Esophagus muscularis mucosa (tissue), 4 donors: ENCODE measurements at regions not wholly inside any gene's neighbourhood (a gene's known extent, or its start where the extent isn't known, plus 50 kb on each side); places are given as distances from the start of the nearest gene placed in this dataset.

Experiments
- DNase-seq: peaks from one replicate; pipeline ENCODE4 v3.0.0-alpha.2; 2017; ENCODE audit errors: extremely low spot score
- H3K27ac ChIP-seq, 4 donors: fragments of 200-600 bp; sonication (generic); replicated peaks in 1 of 4; 1 replicate in 3 of 4; 2 replicates in 1 of 4; pipeline ENCODE4 v1.5.1; 2016 to 2019; ENCODE audit warnings: mild to moderate bottlenecking in 1 of 4
- H3K27me3 ChIP-seq, 4 donors: fragments of 200-600 bp; sonication (generic); one replicate each; pipeline versions ENCODE4 v1.5.1 to v1.6.0; 2016 to 2019
- H3K36me3 ChIP-seq, 4 donors: fragments of 200-600 bp; sonication (generic); one replicate each; pipeline ENCODE4 v1.5.1; 2016 to 2019
- H3K4me1 ChIP-seq, 4 donors: fragments of 200-600 bp; sonication (generic); one replicate each; pipeline ENCODE4 v1.5.1; 2016 to 2019
- H3K4me3 ChIP-seq, 4 donors: fragments of 200-600 bp; sonication (generic); 1 replicate in 2 of 4; 2 replicates in 2 of 4; pipeline ENCODE4 v1.5.1; 2016 to 2019; ENCODE audit warnings: mild to moderate bottlenecking in 4 of 4, moderate library complexity in 1 of 4
- H3K9me3 ChIP-seq, 4 donors: fragments of 200-600 bp; sonication (generic); 1 replicate in 3 of 4; 2 replicates in 1 of 4; pipeline ENCODE4 v1.5.1; 2016 to 2019
- EP300 ChIP-seq: sonication (generic); formaldehyde crosslinking; IDR thresholded peaks from one replicate; pipeline ENCODE4 v1.6.1; 2017; ENCODE audit warnings: antibody characterized with exemption
- POLR2A ChIP-seq: fragments of 450-650 bp; IDR thresholded peaks from one replicate; pipeline ENCODE4 v1.6.1; 2017; ENCODE audit warnings: antibody characterized with exemption, moderate library complexity, mild to moderate bottlenecking, low read depth
- POLR2AphosphoS5 ChIP-seq, 2 donors: sonication (generic); formaldehyde crosslinking; IDR thresholded peaks; one replicate each; pipeline ENCODE4 v1.6.1; 2017; ENCODE audit warnings: antibody characterized with exemption in 2 of 2
- WGBS: methylation state at CpG from one replicate; pipeline ENCODE4 v1.1.5; 2018; 5-methylcytosine and 5-hydroxymethylcytosine counted together
- intact Hi-C: fragments of 100-400 bp; cut with DNase I; formaldehyde crosslinking; loops from one replicate; pipeline ENCODE4 v1.15.1; 2023
- TF ChIP-seq, protein P1 (sequence below), 3 experiments: fragments of 200-600 bp in 2 of 3; fragments of 450-650 bp in 1 of 3; sonication (generic) in 2 of 3; IDR thresholded peaks; one replicate each; pipeline ENCODE4 v1.5.1; 2017 to 2019; ENCODE audit warnings: antibody characterized with exemption in 3 of 3, mild to moderate bottlenecking in 2 of 3, moderate library complexity in 1 of 3

DNA sequence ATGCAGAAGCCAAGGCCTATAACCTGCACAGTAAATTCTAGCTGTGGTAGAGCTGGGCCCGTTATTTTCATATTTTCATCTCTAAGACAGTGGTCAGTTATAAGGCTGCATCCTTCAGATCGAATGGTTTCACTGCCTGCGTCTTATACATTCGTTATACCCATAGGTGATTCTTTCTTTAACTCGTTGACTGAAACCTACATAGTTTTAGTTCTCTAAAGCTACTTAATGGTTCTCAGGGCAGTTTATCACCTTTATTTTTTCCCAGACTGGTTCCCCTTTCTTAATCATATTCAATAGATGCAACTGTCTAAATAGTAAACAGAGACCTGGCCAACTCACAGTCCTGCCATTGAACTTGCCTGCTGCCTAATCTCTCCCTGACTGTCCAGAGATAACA lies 615.3 kb upstream of the SLITRK1 start:
- intact Hi-C loops = no loop called here

DNA sequence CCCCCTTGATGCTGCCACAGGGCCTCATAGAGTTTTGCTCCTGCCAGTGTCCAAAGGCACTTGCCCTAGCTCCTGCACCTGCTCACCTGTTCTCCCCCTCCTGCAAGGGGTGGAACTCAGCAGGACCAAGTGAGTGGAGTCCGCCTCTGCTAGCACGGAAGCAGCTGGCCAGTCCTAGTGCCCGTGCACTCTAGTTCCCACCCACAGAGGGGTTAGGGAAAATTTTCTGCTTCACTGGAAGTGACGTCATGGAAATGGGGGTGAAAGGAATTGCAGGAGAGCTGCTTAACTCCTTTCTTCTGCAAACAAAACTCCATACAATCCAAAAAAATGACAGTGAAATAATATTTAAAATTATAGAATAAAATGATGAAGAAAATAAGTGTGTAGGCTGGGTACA lies 609.7 kb upstream of the SLITRK1 start:
- intact Hi-C loops = no loop called here
- Histone ChIP-seq H3K27me3 (no peaks in the 10 kb centered on the region), H3K27ac (no peak overlapping the region), H3K4me3 (no peak overlapping the region), H3K36me3 (no peaks in the 10 kb centered on the region), H3K4me1 (no peaks in the 10 kb centered on the region), H3K9me3 (no peaks in the 10 kb centered on the region)
- no peak for DNase-seq
- WGBS = 95% methylated on average over 3 of the region's 4 CpGs
- no peak for TF ChIP-seq POLR2A
- TF ChIP-seq, protein P1, sequence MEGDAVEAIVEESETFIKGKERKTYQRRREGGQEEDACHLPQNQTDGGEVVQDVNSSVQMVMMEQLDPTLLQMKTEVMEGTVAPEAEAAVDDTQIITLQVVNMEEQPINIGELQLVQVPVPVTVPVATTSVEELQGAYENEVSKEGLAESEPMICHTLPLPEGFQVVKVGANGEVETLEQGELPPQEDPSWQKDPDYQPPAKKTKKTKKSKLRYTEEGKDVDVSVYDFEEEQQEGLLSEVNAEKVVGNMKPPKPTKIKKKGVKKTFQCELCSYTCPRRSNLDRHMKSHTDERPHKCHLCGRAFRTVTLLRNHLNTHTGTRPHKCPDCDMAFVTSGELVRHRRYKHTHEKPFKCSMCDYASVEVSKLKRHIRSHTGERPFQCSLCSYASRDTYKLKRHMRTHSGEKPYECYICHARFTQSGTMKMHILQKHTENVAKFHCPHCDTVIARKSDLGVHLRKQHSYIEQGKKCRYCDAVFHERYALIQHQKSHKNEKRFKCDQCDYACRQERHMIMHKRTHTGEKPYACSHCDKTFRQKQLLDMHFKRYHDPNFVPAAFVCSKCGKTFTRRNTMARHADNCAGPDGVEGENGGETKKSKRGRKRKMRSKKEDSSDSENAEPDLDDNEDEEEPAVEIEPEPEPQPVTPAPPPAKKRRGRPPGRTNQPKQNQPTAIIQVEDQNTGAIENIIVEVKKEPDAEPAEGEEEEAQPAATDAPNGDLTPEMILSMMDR (IDR thresholded peaks at IDR 0.05) = no peak

More for the DNA sequence above, 615.3 kb upstream of the SLITRK1 start:
- Histone ChIP-seq H3K4me1 (no peaks in the 10 kb centered on the region), H3K27ac (no peak overlapping the region), H3K4me3 (no peak overlapping the region), H3K36me3 (no peaks in the 10 kb centered on the region), H3K27me3 (no peaks in the 10 kb centered on the region), H3K9me3 (no peaks in the 10 kb centered on the region)
- TF ChIP-seq POLR2AphosphoS5 (IDR thresholded peaks at IDR 0.05) (no peak), POLR2A (no peak), EP300 (no peak)
- TF ChIP-seq, protein P1 (IDR thresholded peaks at IDR 0.05) = no peak
- no peak for DNase-seq
- 90% methylated on average over 5 of the region's 5 CpGs for WGBS

DNA sequence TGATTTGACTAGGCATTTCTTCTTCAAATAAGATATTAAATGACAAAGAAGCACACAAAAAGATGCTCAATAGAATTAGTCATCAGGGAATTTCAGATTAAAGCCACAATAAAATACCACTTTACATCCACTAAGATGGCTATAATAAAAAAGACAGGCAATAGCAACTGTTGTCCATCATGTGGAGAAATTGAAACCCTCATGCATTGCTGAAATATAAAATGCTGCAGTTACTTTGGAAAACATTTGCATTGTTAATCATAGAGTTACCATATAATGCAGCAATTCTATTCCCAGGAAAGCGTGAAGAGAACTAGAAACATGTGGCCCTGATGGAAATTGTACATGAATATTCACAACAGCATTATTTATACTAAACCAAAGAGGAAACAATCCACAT lies 605.5 kb upstream of the SLITRK1 start:
- DNase-seq = no peak
- no peak for TF ChIP-seq POLR2A
- TF ChIP-seq EP300 = no peak
- TF ChIP-seq POLR2AphosphoS5 (IDR thresholded peaks at IDR 0.05) = no peak
- TF ChIP-seq, protein P1 (IDR thresholded peaks at IDR 0.05) = no peak
- Histone ChIP-seq H3K9me3 (no peaks in the 10 kb centered on the region), H3K27ac (no peak overlapping the region), H3K36me3 (no peaks in the 10 kb centered on the region), H3K4me3 (no peak overlapping the region), H3K27me3 (no peaks in the 10 kb centered on the region), H3K4me1 (no peaks in the 10 kb centered on the region)
- intact Hi-C loops = no loop called here
- 79% methylated on average over 1 of the region's 1 CpG for WGBS

DNA sequence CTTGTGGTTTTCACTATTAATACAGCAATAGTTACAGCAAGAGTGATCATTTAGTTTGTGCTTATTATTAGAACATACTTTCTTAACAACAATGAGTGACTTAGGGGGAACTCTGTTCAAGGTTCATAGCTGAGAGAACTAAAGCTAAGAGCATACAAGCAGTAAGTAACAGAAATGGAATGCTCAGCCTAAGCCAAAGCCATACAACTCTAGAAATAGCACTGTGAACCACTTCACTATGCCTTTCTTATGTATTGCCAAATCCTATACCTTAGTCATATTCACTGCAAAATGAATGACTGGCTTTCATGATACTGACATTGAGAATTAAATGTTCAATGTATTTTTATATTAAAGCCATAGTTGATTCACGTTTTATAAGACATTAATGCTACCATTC lies 599.7 kb upstream of the SLITRK1 start:
- intact Hi-C loops = no loop called here
- H3K9me3 ChIP-seq = no peaks in the 10 kb centered on the region
- no peaks in the 10 kb centered on the region for H3K36me3 ChIP-seq
- 73% methylated on average over 1 of the region's 1 CpG for WGBS
- TF ChIP-seq POLR2AphosphoS5 (IDR thresholded peaks at IDR 0.05) (no peak), POLR2A (no peak), EP300 (no peak)
- TF ChIP-seq, protein P1 (IDR thresholded peaks at IDR 0.05) = no peak
- H3K27me3 ChIP-seq = no peaks in the 10 kb centered on the region
- DNase-seq = no peak
- no peak overlapping the region for H3K27ac ChIP-seq
- no peaks in the 10 kb centered on the region for H3K4me1 ChIP-seq
- no peak overlapping the region for H3K4me3 ChIP-seq

DNA sequence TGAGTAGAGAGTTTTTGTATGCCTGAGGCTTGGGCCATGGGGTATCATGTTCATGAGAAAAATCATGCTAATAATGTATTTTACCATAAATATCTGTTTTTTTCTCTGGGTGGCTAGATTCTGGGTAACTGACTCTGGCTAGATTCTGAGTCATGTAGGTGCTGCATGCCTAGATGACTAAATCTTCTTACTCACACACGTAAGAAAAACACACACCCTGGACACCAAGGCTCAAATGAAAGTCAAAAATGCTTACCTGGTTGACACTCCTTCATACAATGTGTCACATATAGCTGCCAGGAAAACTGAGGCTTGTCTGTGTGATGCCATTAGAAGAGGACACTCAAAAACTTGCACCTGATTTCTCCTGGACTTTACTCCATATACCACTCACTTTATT lies 597.4 kb upstream of the SLITRK1 start:
- WGBS = 87% methylated on average over 1 of the region's 1 CpG
- no peak for DNase-seq
- Histone ChIP-seq H3K9me3 (no peaks in the 10 kb centered on the region), H3K4me3 (no peak overlapping the region), H3K4me1 (no peaks in the 10 kb centered on the region), H3K36me3 (no peaks in the 10 kb centered on the region), H3K27ac (no peak overlapping the region), H3K27me3 (no peaks in the 10 kb centered on the region)
- TF ChIP-seq POLR2AphosphoS5 (IDR thresholded peaks at IDR 0.05) (no peak), EP300 (no peak), POLR2A (no peak)
- TF ChIP-seq, protein P1 (IDR thresholded peaks at IDR 0.05) = no peak
- intact Hi-C loops = no loop called here
